ENCODE measurements at regions not wholly inside any gene's neighbourhood (a gene's known extent, or its start where the extent isn't known, plus 50 kb on each side); places are given as distances from the start of the nearest gene placed in this dataset.

DNA sequence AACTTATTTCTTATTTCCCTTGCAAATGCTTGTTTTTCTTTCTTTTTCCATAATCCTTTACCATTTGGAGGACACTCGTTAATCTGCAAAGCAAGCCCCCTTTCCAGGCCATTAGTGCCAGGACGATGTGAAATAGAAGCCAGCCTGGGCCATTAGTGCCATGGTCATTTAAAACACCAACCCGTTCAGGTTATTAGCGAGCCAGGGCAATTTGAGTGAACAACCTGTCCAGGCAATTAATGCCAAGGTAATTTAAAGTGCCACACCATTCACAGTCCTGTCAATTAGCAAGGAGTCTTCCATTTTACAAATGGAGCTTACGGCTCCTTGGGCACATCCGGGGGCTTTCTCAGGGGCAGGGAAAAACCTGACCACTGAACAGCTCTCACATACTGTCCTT lies 370.6 kb downstream of the HRH4 start:
- ChIA-PET POLR2A (ENCODE audit: unreplicated experiment) (no interaction called here), CTCF (no interaction called here)
- Histone ChIP-seq H3K56ac (ENCODE audit: extremely low read depth, insufficient read depth, low read length) (no peak overlapping the region), H2AK9ac (replicated peaks; ENCODE audit: low read depth, low read length, poor library complexity) (no peak overlapping the region), H4K20me1 (ENCODE audit: insufficient read depth, low read length) (no peaks in the 10 kb centered on the region), H4K91ac (ENCODE audit: insufficient read depth, low read depth, low read length) (no peak overlapping the region), H3K9ac (ENCODE audit: low read depth, low read length) (no peak overlapping the region), H3K4ac (ENCODE audit: low read depth, low read length) (peak overlapping the region; percentile 29; the same call in 1 of the 2 replicates), H2AFZ (replicated peaks; ENCODE audit: low read length, poor library complexity) (no peak overlapping the region), H3K4me2 (ENCODE audit: low read depth, low read length) (no peak overlapping the region), H2BK15ac (ENCODE audit: low read depth, low read length) (no peak overlapping the region), H3K14ac (replicated peaks; ENCODE audit: low read depth, low read length) (no peak overlapping the region), H2AK5ac (ENCODE audit: low read depth, low read length) (0 out of 2 replicates have a peak overlapping the region, but pooled peaks have one; percentile 12), H4K8ac (ENCODE audit: low read depth in 2 of 2, low read length in 2 of 2) (no peak overlapping the region), H3K9me1 (ENCODE audit: insufficient read depth, low read length) (no peaks in the 10 kb centered on the region), H2BK5ac (ENCODE audit: low read depth, low read length, poor library complexity, severe bottlenecking) (no peak overlapping the region), H4K5ac (ENCODE audit: low read depth, low read length) (no peak overlapping the region), H2BK20ac (ENCODE audit: low read depth, low read length) (no peak overlapping the region), H3K23ac (ENCODE audit: low read depth, low read length) (no peak overlapping the region), H2BK120ac (ENCODE audit: low read depth, low read length) (no peak overlapping the region; the same call in 1 of the 2 replicates), H3K27me3 (ENCODE audit: control insufficient read depth, insufficient read depth, low read length) (peaks cover 7% of the 10 kb centered on the region; the same call in 1 of the 2 replicates), H3K27ac (ENCODE audit: insufficient read depth, low read length) (no peak overlapping the region), H3K36me3 (ENCODE audit: control insufficient read depth, insufficient read depth, low read length) (no peaks in the 10 kb centered on the region), H3K18ac (ENCODE audit: low read depth, low read length) (no peak overlapping the region), H3K9me3 (ENCODE audit: control insufficient read depth, insufficient read depth, low read length) (no peaks in the 10 kb centered on the region), H3K79me1 (ENCODE audit: low read depth in 1 of 2, low read length in 2 of 2) (no peaks in the 10 kb centered on the region), H3K4me3 (ENCODE audit: insufficient read depth, low read depth, low read length) (no peak overlapping the region), H3K4me1 (ENCODE audit: control insufficient read depth, insufficient read depth, low read length) (peaks cover 10% of the 10 kb centered on the region; the same call in 1 of the 2 replicates)
- intact Hi-C loops (cut with micrococcal nuclease) (no loop called here), in situ Hi-C loops (cut with MboI; ENCODE audit: low sequenced_read_pairs) (no loop called here), dilution Hi-C loops (cut with HindIII; ENCODE audit: low sequenced_read_pairs, unreplicated experiment) (no loop called here)
- no peak for DNase-seq
- TF ChIP-seq FOS (IDR thresholded peaks at IDR 0.05; ENCODE audit: low read depth, low read length) (no peak), CEBPB (IDR thresholded peaks at IDR 0.05; ENCODE audit: low read depth, low read length) (no peak), CHD1 (IDR thresholded peaks at IDR 0.05; ENCODE audit: low read depth, low read length) (no peak), RCOR1 (IDR thresholded peaks at IDR 0.05; ENCODE audit: insufficient replicate concordance, low read length) (no peak), RAD21 (IDR thresholded peaks at IDR 0.05; ENCODE audit: low read length) (no peak), MAZ (IDR thresholded peaks at IDR 0.05; ENCODE audit: borderline replicate concordance, low read depth, low read length) (no peak)
- TF ChIP-seq, protein P1, sequence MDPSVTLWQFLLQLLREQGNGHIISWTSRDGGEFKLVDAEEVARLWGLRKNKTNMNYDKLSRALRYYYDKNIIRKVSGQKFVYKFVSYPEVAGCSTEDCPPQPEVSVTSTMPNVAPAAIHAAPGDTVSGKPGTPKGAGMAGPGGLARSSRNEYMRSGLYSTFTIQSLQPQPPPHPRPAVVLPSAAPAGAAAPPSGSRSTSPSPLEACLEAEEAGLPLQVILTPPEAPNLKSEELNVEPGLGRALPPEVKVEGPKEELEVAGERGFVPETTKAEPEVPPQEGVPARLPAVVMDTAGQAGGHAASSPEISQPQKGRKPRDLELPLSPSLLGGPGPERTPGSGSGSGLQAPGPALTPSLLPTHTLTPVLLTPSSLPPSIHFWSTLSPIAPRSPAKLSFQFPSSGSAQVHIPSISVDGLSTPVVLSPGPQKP (IDR thresholded peaks at IDR 0.05; ENCODE audit: borderline replicate concordance, low read depth, low read length) = no peak
- 91% methylated on average over 3 of the region's 6 CpGs; no CpG with 5 or more reads in 1 of the 2 experiments for WGBS, 2 experiments (ENCODE audit: extremely low coverage in 2 of 2, insufficient read length in 1 of 2)
- BruUV-seq (replicated peaks) = no TSS peak
- no peak for ATAC-seq (ENCODE audit: low read depth)
